Neuronal stem cell (in vitro differentiated cells): ENCODE measurements at regions not wholly inside any gene's neighbourhood (a gene's known extent, or its start where the extent isn't known, plus 50 kb on each side); places are given as distances from the start of the nearest gene placed in this dataset.

Experiments used
- DNase-seq: peaks from one replicate; pipeline ENCODE4 v3.0.0-alpha.2; 2013; ENCODE audit warnings: low spot score
- H2AFZ ChIP-seq: one replicate; pipeline ENCODE4 v1.6.1; 2013; ENCODE audit warnings: mild to moderate bottlenecking, low read length, inconsistent platforms
- H2AK5ac ChIP-seq: 2 replicates; pipeline ENCODE4 v1.6.1; 2013; ENCODE audit warnings: low read depth, mild to moderate bottlenecking, inconsistent platforms, low read length, moderate library complexity, mixed read lengths
- H2BK120ac ChIP-seq: 2 replicates; pipeline ENCODE4 v1.6.1; 2013; ENCODE audit warnings: low read depth, mild to moderate bottlenecking, inconsistent platforms, low read length, moderate library complexity, mixed read lengths
- H2BK12ac ChIP-seq: one replicate; pipeline ENCODE4 v1.6.1; 2013; ENCODE audit warnings: low read length, inconsistent platforms
- H2BK15ac ChIP-seq: 2 replicates; pipeline ENCODE4 v1.6.1; 2013; ENCODE audit warnings: mild to moderate bottlenecking, low read length, inconsistent platforms, mixed read lengths
- H2BK5ac ChIP-seq: one replicate; pipeline ENCODE4 v1.6.1; 2013; ENCODE audit warnings: inconsistent platforms, mild to moderate bottlenecking, low read length, moderate library complexity
- H3K14ac ChIP-seq: one replicate; pipeline ENCODE4 v1.6.1; 2013; ENCODE audit warnings: low read length, inconsistent platforms
- H3K18ac ChIP-seq: 2 replicates; pipeline ENCODE4 v1.6.1; 2013; ENCODE audit warnings: low read length, inconsistent platforms
- H3K23ac ChIP-seq: 2 replicates; pipeline ENCODE4 v1.6.1; 2013; ENCODE audit warnings: low read depth, mild to moderate bottlenecking, mixed read lengths, low read length, inconsistent platforms; ENCODE audit not compliant: poor library complexity
- H3K27ac ChIP-seq: replicated peaks from 3 replicates; pipeline ENCODE4 v1.5.1; 2013; ENCODE audit warnings: low read length, inconsistent platforms
- H3K27me3 ChIP-seq, 3 experiments: 2 replicates each; pipeline ENCODE4 v1.6.1; 2013; ENCODE audit warnings: low read length in 3 of 3, mild to moderate bottlenecking in 2 of 3, inconsistent platforms in 1 of 3, low read depth in 1 of 3, mixed read lengths in 1 of 3, moderate library complexity in 1 of 3; ENCODE audit not compliant: control insufficient read depth in 3 of 3, insufficient read depth in 3 of 3
- H3K36me3 ChIP-seq, 2 donors: replicated peaks in 1 of 2; 2 replicates each; pipeline ENCODE4 v1.6.1; 2013; ENCODE audit warnings: low read length in 2 of 2; ENCODE audit not compliant: control insufficient read depth in 2 of 2, insufficient read depth in 2 of 2
- H3K4ac ChIP-seq: 2 replicates; pipeline ENCODE4 v1.6.1; 2013; ENCODE audit warnings: inconsistent platforms, mild to moderate bottlenecking, low read length, moderate library complexity
- H3K4me1 ChIP-seq, 2 donors: 1 replicate in 1 of 2; 2 replicates in 1 of 2; pipeline ENCODE4 v1.6.1; 2013; ENCODE audit warnings: low read length in 2 of 2, low read depth in 1 of 2; ENCODE audit not compliant: control insufficient read depth in 2 of 2, insufficient read depth in 1 of 2
- H3K4me2 ChIP-seq: one replicate; pipeline ENCODE4 v1.6.1; 2013; ENCODE audit warnings: mild to moderate bottlenecking, low read length, inconsistent platforms; ENCODE audit not compliant: insufficient read depth, poor library complexity, severe bottlenecking
- H3K4me3 ChIP-seq, 2 donors: 2 replicates each; pipeline ENCODE4 v1.5.1; 2013; ENCODE audit warnings: low read length in 2 of 2, mild to moderate bottlenecking in 2 of 2, inconsistent platforms in 1 of 2, moderate library complexity in 1 of 2
- H3K79me1 ChIP-seq: one replicate; pipeline ENCODE4 v1.6.1; 2013; ENCODE audit warnings: low read depth, mild to moderate bottlenecking, inconsistent platforms, low read length, moderate library complexity
- H3K9ac ChIP-seq: one replicate; pipeline ENCODE4 v1.6.1; 2013; ENCODE audit warnings: mild to moderate bottlenecking, low read depth, low read length, inconsistent platforms; ENCODE audit not compliant: poor library complexity
- H3K9me3 ChIP-seq, 2 donors: replicated peaks in 1 of 2; 2 replicates each; pipeline versions ENCODE3 to v1.6.1; 2013; ENCODE audit warnings: low read length in 2 of 2, mild to moderate bottlenecking in 2 of 2, inconsistent platforms in 1 of 2, low read depth in 1 of 2, mixed read lengths in 1 of 2, moderate library complexity in 1 of 2; ENCODE audit not compliant: control insufficient read depth in 2 of 2, insufficient read depth in 1 of 2
- H4K8ac ChIP-seq: one replicate; pipeline ENCODE4 v1.6.1; 2013; ENCODE audit warnings: low read depth, mild to moderate bottlenecking, inconsistent platforms, low read length, moderate library complexity
- H4K91ac ChIP-seq: one replicate; pipeline ENCODE4 v1.6.1; 2013; ENCODE audit warnings: low read length, low read depth, mild to moderate bottlenecking, inconsistent platforms; ENCODE audit not compliant: poor library complexity
- WGBS, 2 donors: extraction: QIAGEN DNeasy Blood & Tissue Kit; methylation state at CpG; one replicate each; pipeline ENCODE4 v1.1.7; 2013; ENCODE audit warnings: missing lambda C conversion rate in 2 of 2, mixed read lengths in 1 of 2; ENCODE audit not compliant: insufficient read length in 2 of 2, insufficient replicate concordance in 1 of 2; ENCODE audit errors: extremely low coverage in 2 of 2; 5-methylcytosine and 5-hydroxymethylcytosine counted together

GRCh38 chr4:57220734-57221133 is 110.5 kb upstream of the IGFBP7 start:
- no CpG with 5 or more reads among the region's 2 CpGs for WGBS, 2 donors
- no peak for DNase-seq
- no peaks in the 10 kb centered on the region for H3K4me1 ChIP-seq

GRCh38 chr4:57220172-57220571 is 110.0 kb upstream of the IGFBP7 start:
- Histone ChIP-seq H3K4me2 (no peak overlapping the region), H2BK120ac (no peak overlapping the region), H3K18ac (no peak overlapping the region), H2AFZ (no peak overlapping the region), H3K79me1 (no peaks in the 10 kb centered on the region), H3K9ac (no peak overlapping the region), H3K27ac (no peak overlapping the region), H2BK12ac (no peak overlapping the region), H2AK5ac (no peak overlapping the region), H3K14ac (no peak overlapping the region), H2BK5ac (no peak overlapping the region), H3K23ac (no peak overlapping the region), H3K9me3 (no peaks in the 10 kb centered on the region), H4K91ac (no peak overlapping the region), H3K4me3 (no peak overlapping the region), H3K27me3 (no peaks in the 10 kb centered on the region), H3K4ac (no peak overlapping the region), H3K4me1 (no peaks in the 10 kb centered on the region), H4K8ac (no peak overlapping the region), H2BK15ac (no peak overlapping the region), H3K36me3 (no peaks in the 10 kb centered on the region)
- no CpG with 5 or more reads among the region's 2 CpGs for WGBS, 2 donors
- no peak for DNase-seq

More at GRCh38 chr4:57220734-57221133, 110.5 kb upstream of the IGFBP7 start:
- Histone ChIP-seq H2AK5ac (no peak overlapping the region), H2AFZ (no peak overlapping the region), H3K4me2 (no peak overlapping the region), H3K9ac (no peak overlapping the region), H3K27me3 (no peaks in the 10 kb centered on the region), H2BK120ac (no peak overlapping the region), H3K4ac (no peak overlapping the region), H3K14ac (no peak overlapping the region), H3K23ac (no peak overlapping the region), H2BK5ac (no peak overlapping the region), H3K4me3 (no peak overlapping the region), H3K9me3 (no peaks in the 10 kb centered on the region), H4K8ac (no peak overlapping the region), H3K79me1 (no peaks in the 10 kb centered on the region), H3K36me3 (no peaks in the 10 kb centered on the region), H3K18ac (no peak overlapping the region), H2BK15ac (no peak overlapping the region), H4K91ac (no peak overlapping the region), H2BK12ac (no peak overlapping the region), H3K27ac (no peak overlapping the region)

- Histone ChIP-seq H3K27me3 (no peaks in the 10 kb centered on the region), H4K8ac (no peak overlapping the region)
- WGBS, 2 donors: no CpG with 5 or more reads among the region's 2 CpGs
Observed at GRCh38 chr4:57219431-57219830, 109.2 kb upstream of the IGFBP7 start.

GRCh38 chr4:57214654-57215411 is 104.6 kb upstream of the IGFBP7 start:
- H3K4me2 ChIP-seq: no peak overlapping the region
- no peak overlapping the region for H3K23ac ChIP-seq
- WGBS, 2 donors: no CpG with 5 or more reads among the region's 8 CpGs
- H3K27ac ChIP-seq: no peak overlapping the region
- no peaks in the 10 kb centered on the region for H3K27me3 ChIP-seq
- DNase-seq: no peak
- H3K18ac ChIP-seq: no peak overlapping the region
- H3K14ac ChIP-seq: no peak overlapping the region
- no peak overlapping the region for H2BK5ac ChIP-seq
- H2AFZ ChIP-seq: no peak overlapping the region
- no peak overlapping the region for H4K8ac ChIP-seq
- no peaks in the 10 kb centered on the region for H3K79me1 ChIP-seq
- H3K9ac ChIP-seq: no peak overlapping the region
- no peak overlapping the region for H2BK12ac ChIP-seq
- no peak overlapping the region for H3K4me3 ChIP-seq
- no peaks in the 10 kb centered on the region for H3K9me3 ChIP-seq
- H3K36me3 ChIP-seq: no peaks in the 10 kb centered on the region
- H2BK120ac ChIP-seq: no peak overlapping the region
- H3K4ac ChIP-seq: no peak overlapping the region
- H2AK5ac ChIP-seq: no peak overlapping the region
- H2BK15ac ChIP-seq: no peak overlapping the region
- no peaks in the 10 kb centered on the region for H3K4me1 ChIP-seq
- no peak overlapping the region for H4K91ac ChIP-seq

More at GRCh38 chr4:57219431-57219830, 109.2 kb upstream of the IGFBP7 start:
- H3K27ac ChIP-seq: no peak overlapping the region
- H3K4ac ChIP-seq: no peak overlapping the region
- H2BK12ac ChIP-seq: no peak overlapping the region
- no peaks in the 10 kb centered on the region for H3K79me1 ChIP-seq
- no peak overlapping the region for H2AK5ac ChIP-seq
- no peak overlapping the region for H2AFZ ChIP-seq
- H3K4me2 ChIP-seq: no peak overlapping the region
- no peak overlapping the region for H4K91ac ChIP-seq
- no peaks in the 10 kb centered on the region for H3K9me3 ChIP-seq
- H2BK5ac ChIP-seq: no peak overlapping the region
- no peak for DNase-seq
- no peak overlapping the region for H3K4me3 ChIP-seq
- H3K9ac ChIP-seq: no peak overlapping the region
- no peak overlapping the region for H3K14ac ChIP-seq
- H3K23ac ChIP-seq: no peak overlapping the region
- no peak overlapping the region for H3K18ac ChIP-seq
- no peaks in the 10 kb centered on the region for H3K36me3 ChIP-seq
- no peaks in the 10 kb centered on the region for H3K4me1 ChIP-seq
- H2BK15ac ChIP-seq: no peak overlapping the region
- no peak overlapping the region for H2BK120ac ChIP-seq
